ENCODE measurements at regions not wholly inside any gene's neighbourhood (a gene's known extent, or its start where the extent isn't known, plus 50 kb on each side); places are given as distances from the start of the nearest gene placed in this dataset.

DNA sequence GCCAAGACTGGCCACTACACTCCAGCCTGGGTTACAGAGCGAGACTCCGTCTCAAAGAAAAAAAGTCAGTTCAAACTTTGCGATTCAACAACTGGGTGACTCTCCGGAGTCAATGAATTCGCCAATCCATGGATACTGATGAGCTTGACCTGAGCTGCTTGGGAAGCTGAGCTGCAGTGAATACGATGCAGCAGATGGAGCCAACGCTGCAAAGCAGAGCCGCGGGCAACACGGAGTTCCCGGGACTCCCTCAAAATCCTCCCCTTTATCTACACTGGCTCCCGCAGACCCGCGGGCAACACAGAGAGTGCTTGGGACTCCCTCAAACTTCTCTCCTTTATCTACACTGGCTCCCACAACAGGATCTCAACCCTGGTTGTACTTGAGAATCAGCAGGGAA, 62.6 kb upstream of the SALL4 start:
- TF ChIP-seq ZNF274 (IDR thresholded peaks at IDR 0.05; ENCODE audit: low read depth, low read length) (no peak), SUZ12 (IDR thresholded peaks at IDR 0.05; ENCODE audit: extremely low read depth, insufficient read depth, insufficient read length) (no peak)

All from NT2/D1 (cell line).